ENCODE measurements at regions not wholly inside any gene's neighbourhood (a gene's known extent, or its start where the extent isn't known, plus 50 kb on each side); places are given as distances from the start of the nearest gene placed in this dataset.
"Not testable (repeated sequence)": the region's sequence is repeated elsewhere in the genome, so short reads cannot be mapped to it uniquely, and the experiment has no call there.

- DNase-seq = no peak
Observed at GRCh38 chr14:55769877-55770276, 189.9 kb downstream of the KTN1 start.

- no peak for DNase-seq
Observed at GRCh38 chr14:55771242-55771981, 191.4 kb downstream of the KTN1 start.

DNA sequence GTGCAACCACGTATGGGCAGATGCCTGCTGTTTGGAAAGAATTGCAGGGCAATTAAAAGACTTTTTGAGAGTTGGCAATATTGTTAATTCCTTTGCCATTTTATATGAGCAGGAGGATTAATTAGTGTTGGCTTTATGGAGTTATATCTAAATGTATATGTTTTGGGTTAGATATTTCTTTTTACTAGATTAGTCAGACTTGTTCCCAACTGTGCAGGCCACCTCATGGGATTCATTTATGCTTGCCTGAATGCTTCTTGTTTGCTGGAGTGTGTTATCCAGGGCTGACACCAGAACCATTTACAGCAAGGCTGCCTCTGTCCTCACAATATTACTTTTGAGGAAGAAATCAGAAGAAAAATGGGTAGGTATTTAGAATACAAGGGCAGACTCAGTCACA, 192.5 kb downstream of the KTN1 start:
- DNase-seq = no peak

- DNase-seq = no peak
Observed at GRCh38 chr14:55773312-55773711, 193.3 kb downstream of the KTN1 start.

- DNase-seq = no peak
Observed at GRCh38 chr14:55773984-55774545, 194.1 kb downstream of the KTN1 start.

GRCh38 chr14:55777877-55778276, 197.9 kb downstream of the KTN1 start:
- no peak for DNase-seq

- no peak for DNase-seq
Observed at GRCh38 chr14:55780156-55780946, 200.3 kb downstream of the KTN1 start.

GRCh38 chr14:55781046-55781445, 201.0 kb downstream of the KTN1 start:
- DNase-seq = no peak

DNA sequence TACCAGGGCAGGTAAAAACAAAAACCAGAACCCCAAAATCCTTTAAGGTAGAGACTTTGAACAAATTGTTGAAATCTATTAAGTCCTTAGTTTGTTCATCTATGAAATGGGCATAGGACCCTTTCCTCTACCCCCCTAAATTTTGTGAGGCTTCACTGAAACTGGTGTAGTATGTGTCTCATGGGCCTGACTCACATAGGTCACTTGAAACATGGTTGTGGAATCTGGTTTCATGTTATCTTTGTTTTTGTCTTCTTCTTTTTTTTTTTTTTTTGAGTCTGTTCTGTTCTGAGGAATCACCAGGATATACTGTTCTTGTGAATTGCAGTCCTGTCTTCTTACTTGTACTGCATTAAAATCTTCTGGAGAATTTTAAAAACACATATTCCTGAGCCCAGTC, 202.2 kb downstream of the KTN1 start:
- no peak for DNase-seq

- DNase-seq = no peak
Observed at GRCh38 chr14:55789406-55789805, 209.4 kb downstream of the KTN1 start.

GRCh38 chr14:55794655-55795595, 214.9 kb downstream of the KTN1 start:
- no peak for DNase-seq

- not testable (repeated sequence) for DNase-seq
Observed at GRCh38 chr14:55796513-55796912, 216.5 kb downstream of the KTN1 start.

DNA sequence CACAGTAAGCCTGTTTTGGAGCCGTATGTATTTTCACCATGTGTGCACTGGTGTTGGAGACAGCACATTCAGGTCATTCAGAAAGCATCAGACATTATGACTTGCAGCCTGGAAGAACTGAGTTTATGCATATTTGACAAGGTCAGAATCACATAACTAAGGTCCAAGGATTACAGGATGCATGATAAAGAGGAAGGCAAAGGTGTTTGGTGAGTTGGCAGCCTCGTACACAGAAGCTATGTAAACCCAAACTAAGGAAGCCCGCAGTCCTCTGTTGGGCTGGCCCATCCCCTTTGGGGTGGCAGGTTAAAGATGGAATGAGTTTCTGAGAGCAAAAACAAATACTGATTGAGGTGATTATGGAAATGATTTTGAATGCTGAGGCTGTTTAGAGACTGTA, 218.4 kb downstream of the KTN1 start:
- no peak for DNase-seq

DNA sequence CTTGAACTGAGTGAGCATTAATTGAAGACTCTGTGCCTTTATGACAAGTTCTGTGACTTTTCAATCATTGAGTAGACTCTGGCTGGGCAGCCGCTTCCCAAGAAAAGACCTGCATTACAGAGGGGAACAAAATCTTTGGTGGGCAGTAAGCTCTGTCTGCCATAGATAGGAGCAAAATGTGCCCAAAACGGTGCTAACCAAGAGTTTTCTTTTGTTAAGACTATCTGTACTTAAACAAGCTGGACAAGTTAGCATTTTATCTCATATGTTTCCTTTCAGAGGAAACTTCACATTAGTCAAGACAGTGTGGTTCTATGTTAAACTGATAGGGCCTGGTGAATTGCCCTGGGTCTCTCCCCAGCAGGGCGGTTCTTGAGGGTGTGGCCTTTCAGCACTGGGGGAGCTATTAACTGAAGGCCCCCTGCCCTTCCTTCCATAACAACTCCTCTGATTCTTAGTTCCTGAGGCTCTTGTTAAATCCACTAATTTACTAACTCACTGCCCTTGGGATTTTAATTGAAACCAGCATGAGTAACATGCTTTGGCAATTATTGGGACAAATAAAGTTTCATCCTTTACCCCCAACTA, 219.6 kb downstream of the KTN1 start:
- no peak for DNase-seq

DNA sequence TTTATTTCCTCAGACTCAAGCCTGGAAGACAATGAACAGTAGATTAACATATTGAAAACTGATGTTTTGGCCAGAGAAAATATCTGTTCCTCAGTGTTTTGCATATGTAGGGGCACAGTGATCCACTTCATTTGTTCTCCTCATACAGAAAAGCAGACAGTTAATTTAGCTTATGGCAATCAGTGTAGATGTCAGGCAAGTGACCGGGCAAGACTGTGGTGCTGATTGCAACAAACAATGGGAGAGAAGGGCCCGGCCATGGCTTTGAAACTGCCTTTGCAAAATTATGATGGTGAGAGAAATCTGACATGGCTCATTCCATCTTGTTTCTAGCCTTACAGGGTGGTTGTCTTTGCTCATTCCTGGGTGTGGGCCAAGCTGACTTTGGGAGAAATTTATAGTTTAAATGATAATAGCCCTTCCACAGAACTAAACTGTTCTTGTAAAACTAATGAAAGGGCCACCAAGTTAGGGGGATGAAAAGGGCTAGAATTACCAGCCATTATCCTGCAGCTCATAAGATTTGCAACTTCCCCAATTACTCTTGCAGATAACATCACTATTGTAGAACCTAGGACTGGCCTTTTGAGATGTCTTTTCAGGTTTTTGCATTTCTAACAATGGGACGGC, 220.3 kb downstream of the KTN1 start:
- DNase-seq = no peak

DNA sequence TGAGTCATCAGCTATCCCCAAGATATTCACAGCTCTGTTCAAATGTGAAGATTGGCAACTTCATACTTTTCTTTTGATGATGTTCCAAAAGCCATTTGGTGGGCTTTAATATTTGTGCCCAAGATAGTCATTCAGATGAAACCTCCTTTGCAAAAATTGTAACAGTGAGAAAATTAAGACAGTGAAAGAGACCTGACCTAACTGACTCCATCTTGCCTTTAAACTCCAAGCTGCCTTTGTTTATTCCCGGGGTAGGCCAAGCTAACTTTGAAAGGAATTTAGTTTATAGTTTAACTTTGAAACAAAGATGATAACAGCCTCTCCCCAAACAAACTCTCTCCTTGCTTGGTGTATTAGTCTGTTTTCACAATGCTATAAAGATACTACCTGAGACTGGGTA, 221.1 kb downstream of the KTN1 start:
- DNase-seq = no peak

DNA sequence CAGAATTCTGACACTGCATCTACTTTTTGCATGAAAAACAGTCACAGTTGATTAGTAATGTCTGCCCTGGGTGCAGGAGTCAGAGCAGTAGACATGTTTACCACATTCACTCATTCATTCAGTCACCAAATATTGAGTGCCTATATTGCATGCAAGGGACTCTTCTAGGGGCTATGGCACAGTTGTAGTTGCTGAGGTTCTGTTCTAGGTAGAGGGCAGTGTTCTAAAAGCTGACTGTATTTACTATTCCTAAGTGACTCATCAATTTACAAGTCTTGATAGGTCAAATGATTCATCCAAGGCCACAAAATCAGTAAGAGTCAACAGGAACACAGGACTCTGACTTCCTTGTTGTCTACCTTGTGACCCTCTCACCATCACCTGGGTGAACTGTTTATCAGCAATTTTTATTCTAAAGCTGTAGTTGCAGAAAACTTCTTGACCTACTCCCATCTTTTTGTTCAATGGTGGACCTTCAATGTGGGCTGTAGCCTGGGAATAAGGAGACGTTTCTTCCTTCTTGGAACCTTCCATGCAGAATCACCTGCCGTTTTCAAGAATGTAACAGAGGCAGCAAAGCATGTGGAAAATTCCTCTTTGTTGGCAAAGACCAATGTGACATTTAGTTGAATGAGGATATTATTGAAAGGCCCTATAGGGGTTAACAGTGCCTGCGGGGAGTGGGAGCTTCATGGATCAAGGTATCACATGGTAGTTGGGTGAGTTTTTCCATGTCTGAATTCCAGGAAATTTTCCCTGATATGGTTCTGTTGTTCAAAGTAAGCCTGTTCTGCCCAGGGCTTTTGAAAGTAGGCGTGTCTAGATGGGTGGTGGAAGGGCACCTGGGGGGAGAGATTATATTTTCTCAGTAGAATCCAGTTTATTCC, 223.2 kb downstream of the KTN1 start:
- no peak for DNase-seq

- DNase-seq = no peak
Observed at GRCh38 chr14:55803873-55804553, 224.0 kb downstream of the KTN1 start.

- DNase-seq = no peak
Observed at GRCh38 chr14:55805250-55805649, 225.2 kb downstream of the KTN1 start.
